Ramos (cell line): ENCODE measurements at regions not wholly inside any gene's neighbourhood (a gene's known extent, or its start where the extent isn't known, plus 50 kb on each side); places are given as distances from the start of the nearest gene placed in this dataset.
"Not testable (repeated sequence)": the region's sequence is repeated elsewhere in the genome, so short reads cannot be mapped to it uniquely, and the experiment has no call there.

ENCODE experiments used
- in situ Hi-C: fragments of 300-500 bp; cut with MboI; formaldehyde crosslinking; loops from one replicate; pipeline ENCODE4 v1.14.3; 2022; ENCODE audit warnings: low sequenced_read_pairs; ENCODE audit not compliant: unreplicated experiment

GRCh38 chr17:79560527-79560926 lies 50.3 kb downstream of the RBFOX3 start:
- in situ Hi-C loops, result no loop called here

DNA sequence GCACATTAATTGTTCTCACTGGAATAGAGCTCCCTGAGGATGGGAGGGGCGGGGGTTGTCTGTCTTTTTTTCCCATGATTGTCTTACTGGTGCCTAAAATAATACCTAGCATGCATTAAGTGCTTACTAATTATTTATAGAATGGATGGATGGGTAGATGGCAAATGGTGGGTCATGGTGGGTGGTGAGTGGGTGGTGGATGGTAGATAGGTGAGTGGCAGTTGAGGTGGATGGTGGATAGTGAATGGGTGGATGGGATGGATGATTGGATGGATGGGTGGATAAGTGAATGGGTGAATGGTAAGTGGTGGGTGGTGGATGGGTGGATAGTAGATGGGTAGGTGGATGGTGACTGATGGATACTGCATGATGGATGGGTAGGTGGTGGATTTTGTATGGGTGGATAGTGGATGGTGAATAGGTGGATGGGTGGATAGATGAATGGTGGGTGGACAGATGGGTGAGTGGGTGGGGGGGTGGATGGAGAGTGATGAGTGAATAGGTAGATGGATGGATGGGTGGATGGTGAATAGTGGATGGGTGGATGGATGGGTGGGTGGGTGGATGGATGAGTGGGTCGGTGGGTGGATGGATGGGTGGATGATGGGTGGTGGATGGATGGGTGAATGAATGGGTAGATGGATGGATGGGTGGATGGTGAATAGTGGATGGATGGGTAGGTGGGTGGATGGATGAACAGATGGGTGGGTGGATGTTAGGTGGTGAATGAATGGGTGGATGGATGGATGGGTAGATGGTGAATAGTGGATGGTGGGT lies 51.6 kb downstream of the RBFOX3 start:
- in situ Hi-C loops, result no loop called here

GRCh38 chr17:79558091-79558900 lies 52.6 kb downstream of the RBFOX3 start:
- in situ Hi-C loops, result no loop called here

- in situ Hi-C loops, result no loop called here
These were observed 53.4 kb downstream of the RBFOX3 start for GRCh38 chr17:79557276-79558090.

GRCh38 chr17:79556271-79556670 lies 54.6 kb downstream of the RBFOX3 start:
- in situ Hi-C loops, result no loop called here

DNA sequence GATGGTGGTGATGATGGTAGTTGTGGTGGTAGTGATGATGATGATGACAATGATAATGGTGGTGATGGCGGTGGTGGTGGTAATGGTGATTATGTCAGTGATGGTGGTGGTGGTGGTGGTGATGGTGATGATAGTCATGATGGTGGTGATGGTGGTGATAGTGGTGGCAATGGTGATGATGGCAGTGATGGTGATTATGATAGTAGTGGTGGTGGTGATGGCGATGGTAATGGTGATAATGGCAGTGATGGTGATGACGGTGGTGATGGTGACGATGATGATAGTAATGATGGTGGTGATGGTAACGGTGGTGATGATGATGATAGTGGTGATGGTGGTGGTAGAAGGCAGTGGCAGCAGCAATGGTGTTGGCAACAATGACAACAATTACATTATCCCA lies 55.3 kb downstream of the RBFOX3 start:
- in situ Hi-C loops, result no loop called here

- in situ Hi-C loops, result not testable (repeated sequence)
These were observed 56.5 kb downstream of the RBFOX3 start for GRCh38 chr17:79554346-79554745.

DNA sequence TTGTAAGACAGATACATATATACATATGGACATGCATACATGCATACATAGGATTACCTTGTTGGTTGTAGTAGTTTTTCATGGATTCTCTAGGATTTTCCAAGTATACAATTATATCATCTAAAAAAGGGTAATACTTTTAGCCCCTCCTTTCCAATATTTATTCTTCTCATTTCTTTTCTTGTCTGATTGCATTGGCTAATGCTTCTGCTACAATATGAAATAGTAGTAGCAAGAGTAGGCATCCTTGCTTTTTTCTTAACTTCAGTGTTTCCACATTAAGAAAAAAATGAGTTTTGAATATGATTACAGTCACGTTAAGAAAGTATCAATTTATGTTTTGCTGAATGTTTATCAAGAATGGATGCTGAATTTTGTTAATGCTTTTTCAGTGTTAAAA lies 58.0 kb downstream of the RBFOX3 start:
- in situ Hi-C loops, result no loop called here

- in situ Hi-C loops, result no loop called here
These were observed 58.4 kb downstream of the RBFOX3 start for GRCh38 chr17:79552405-79552804.

DNA sequence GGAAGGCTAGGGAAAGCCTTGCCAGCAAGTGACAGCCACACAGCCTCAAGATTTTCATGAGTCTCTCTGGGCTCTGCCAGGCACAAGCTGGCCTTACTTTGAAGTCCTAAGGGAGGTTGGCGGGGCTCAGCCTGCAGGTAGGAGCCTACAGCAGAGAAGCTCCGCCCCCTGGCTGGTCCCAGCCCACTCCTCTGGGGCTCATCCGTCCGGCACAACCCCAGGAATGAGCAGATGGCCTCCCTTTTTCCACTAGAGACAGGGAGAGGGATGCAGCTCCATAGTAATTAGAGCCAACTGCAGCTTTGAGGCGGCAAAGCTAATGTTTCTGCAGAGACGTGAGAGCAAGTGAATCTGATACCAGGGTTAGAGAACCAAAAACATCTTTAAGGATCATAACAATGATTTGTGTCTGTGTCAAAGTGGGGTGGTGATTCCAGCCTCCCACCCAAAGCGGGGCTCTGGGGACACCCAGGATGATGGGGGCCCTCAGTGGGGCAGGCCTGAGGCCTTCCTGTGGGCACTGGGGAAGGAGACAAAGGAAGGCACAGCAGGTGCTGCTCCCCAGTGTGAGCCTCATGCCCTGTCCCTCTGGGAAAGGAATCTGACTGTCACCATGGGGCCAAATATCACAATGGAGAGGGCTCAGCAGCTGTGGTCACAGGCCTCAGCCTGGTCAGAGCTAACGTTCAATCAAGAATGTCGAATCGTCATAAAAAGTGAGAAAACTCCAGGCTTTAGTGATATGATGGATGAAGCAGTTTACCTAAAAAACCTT lies 61.5 kb downstream of the RBFOX3 start:
- in situ Hi-C loops, result no loop called here

- in situ Hi-C loops, result no loop called here
These were observed 62.7 kb downstream of the RBFOX3 start for GRCh38 chr17:79548116-79548515.

DNA sequence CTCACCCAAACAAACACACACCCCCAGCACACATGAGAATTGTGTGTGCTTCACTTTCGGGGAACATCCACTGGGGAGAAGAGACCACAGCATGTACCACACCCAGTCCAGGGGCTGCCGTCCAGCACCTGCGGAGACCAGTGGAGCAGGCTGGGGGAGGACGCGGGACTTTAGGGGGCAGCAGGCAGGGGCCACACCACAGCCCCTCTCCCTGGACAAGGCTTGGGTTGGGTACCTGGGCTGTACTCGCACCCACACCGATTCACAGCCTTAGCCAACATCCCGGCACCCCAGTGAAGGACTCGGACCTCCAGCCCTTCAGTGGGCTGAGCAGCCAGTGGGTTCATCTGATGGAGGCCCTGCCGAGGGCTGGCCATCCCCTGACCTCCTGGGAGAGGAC lies 63.3 kb downstream of the RBFOX3 start:
- in situ Hi-C loops, result no loop called here

DNA sequence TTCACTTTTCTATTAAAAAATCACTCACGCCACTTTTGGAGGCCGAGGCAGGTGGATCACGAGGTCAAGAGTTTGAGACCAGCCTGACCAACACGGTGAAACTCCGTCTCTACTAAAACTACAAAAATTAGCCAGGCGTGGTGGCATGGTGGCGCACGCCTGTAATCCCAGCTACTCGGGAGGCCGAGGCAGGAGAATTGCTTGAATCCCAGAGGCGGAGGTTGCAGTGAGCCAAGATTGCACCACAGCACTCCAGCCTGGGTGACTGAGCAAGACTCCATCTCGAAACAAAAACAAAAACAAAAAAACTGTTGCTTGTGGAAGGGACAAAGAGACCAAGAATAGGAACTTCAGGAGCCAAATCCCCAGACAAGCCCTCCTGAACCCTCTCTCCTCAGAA lies 63.7 kb downstream of the RBFOX3 start:
- in situ Hi-C loops, result not testable (repeated sequence)

DNA sequence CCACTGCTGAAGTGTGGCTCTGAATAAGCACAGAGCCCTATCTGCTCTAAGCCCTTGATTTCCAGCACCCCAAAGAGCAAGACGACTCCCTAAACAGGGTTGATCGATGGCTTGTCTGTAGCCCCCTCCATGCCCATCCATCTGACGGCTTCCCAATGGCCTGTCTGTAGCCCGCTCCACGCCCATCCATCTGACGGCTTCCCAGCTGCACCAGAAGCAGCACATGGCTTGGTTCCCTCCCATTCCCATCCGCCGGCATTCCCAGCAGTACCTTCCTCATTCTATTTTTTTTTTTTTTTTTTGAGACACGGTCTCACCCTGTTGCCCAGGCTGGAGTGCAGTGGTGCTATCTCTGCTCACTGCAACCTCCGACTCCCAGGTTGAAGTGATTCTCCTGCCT lies 64.5 kb downstream of the RBFOX3 start:
- in situ Hi-C loops, result no loop called here

DNA sequence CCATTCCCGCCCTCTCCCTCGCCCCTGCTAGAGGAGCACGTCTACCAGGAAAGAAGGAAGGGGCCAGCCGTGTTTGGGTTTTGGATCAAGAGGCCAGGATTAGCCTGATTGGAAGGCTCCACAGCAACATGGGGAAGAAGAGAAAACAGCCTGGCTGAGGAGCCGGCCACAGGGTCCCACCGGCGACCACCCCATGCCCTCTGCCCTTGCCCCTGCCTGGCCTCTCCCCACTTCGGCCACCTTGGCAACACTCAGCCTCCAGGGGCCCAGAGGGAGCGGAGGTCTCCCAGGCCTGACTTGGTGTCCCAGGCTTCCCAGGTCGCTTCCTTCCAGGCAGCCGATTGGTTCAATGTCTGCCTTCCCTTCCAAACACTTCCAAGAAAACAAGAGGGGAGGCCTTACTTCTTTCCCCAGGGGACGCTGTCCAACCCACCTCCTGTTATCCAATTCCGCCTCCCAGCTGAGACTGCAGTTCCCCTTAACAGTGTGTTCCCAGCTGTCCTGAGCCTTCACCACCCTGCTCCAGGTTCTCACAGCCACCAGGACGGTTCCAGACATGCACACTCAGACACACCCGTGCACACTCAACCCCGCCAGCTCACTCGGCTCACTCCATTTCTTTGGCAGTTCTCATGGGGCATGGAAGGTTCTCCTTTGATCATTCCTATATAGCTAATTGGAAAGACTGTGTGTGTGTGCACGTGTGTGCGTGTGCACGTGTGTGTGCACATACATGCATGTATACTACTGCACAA lies 65.4 kb downstream of the RBFOX3 start:
- in situ Hi-C loops, result no loop called here

- in situ Hi-C loops, result no loop called here
These were observed 66.5 kb downstream of the RBFOX3 start for GRCh38 chr17:79544142-79544914.

GRCh38 chr17:79543531-79543930 lies 67.3 kb downstream of the RBFOX3 start:
- in situ Hi-C loops, result no loop called here

- in situ Hi-C loops, result no loop called here
These were observed 68.1 kb downstream of the RBFOX3 start for GRCh38 chr17:79542718-79543117.
